GM12878 (cell line): ENCODE measurements at regions not wholly inside any gene's neighbourhood (a gene's known extent, or its start where the extent isn't known, plus 50 kb on each side); places are given as distances from the start of the nearest gene placed in this dataset.

Experiments
- ATAC-seq: fragments of 200-7000 bp; cut with Tn5 transposase; 3 replicates; pipeline ENCODE4 v1.9.1; 2020; ENCODE audit warnings: mild to moderate bottlenecking, moderate library complexity
- BruUV-seq: library from RNA; stranded (reverse); fragments of 400-500 nt; replicated peaks from 2 replicates; lab custom pipeline; 2021; lab: Mats Ljungman, UMichigan
- CTCF ChIA-PET: fragments of 300-600 bp; sonication (Branson Sonifier 250); formaldehyde crosslinking; extraction: SDS; loops from one replicate; lab custom pipeline; 2021; ENCODE audit warnings: inconsistent platforms; lab: Yijun Ruan, JAX
- POLR2A ChIA-PET: fragments of 350-600 bp; formaldehyde crosslinking; extraction: SDS; loops from one replicate; lab custom pipeline; 2021; ENCODE audit warnings: inconsistent platforms; lab: Charles Lee
- RAD21 ChIA-PET: fragments of 300-600 bp; sonication (Branson Sonifier 250); formaldehyde crosslinking; loops from one replicate; lab custom pipeline; 2023; ENCODE audit warnings: antibody characterized with exemption; ENCODE audit not compliant: unreplicated experiment; lab: Charles Lee
- SMC1A ChIA-PET: fragments of 300-600 bp; sonication (Branson Sonifier 250); formaldehyde crosslinking; loops from one replicate; lab custom pipeline; 2023; ENCODE audit not compliant: unreplicated experiment, uncharacterized antibody; lab: Charles Lee
- DNase-seq: peaks from one replicate; pipeline ENCODE4 v3.0.0-alpha.2; 2011; ENCODE audit warnings: low read depth, low spot score
- FAIRE-seq: peaks from 3 replicates; lab custom pipeline; 2011; peaks lifted over from hg19 to GRCh38; lab: Jason Lieb, UNC
- H2AFZ ChIP-seq: 2 replicates; pipeline ENCODE4 v1.6.0; 2011; ENCODE audit warnings: low read depth, low read length, control low read depth; ENCODE audit not compliant: control insufficient read depth
- H3K27ac ChIP-seq: 2 replicates; pipeline ENCODE4 v1.5.1; 2011; ENCODE audit warnings: control low read depth; ENCODE audit not compliant: control insufficient read depth, insufficient read depth
- H3K27me3 ChIP-seq, 2 experiments: replicated peaks in 1 of 2; 2 replicates each; pipeline versions ENCODE4 v1.6.0 to v1.6.1; 2011; ENCODE audit warnings: low read length in 1 of 2; ENCODE audit not compliant: control insufficient read depth in 2 of 2, insufficient read depth in 2 of 2
- H3K36me3 ChIP-seq, 2 experiments: 2 replicates each; pipeline ENCODE4 v1.5.1; 2011; ENCODE audit warnings: low read length in 1 of 2; ENCODE audit not compliant: control insufficient read depth in 2 of 2, insufficient read depth in 2 of 2
- H3K4me1 ChIP-seq: 2 replicates; pipeline ENCODE4 v1.6.1; 2011; ENCODE audit warnings: mild to moderate bottlenecking, low read length, moderate library complexity, mixed read lengths; ENCODE audit not compliant: control insufficient read depth, insufficient read depth
- H3K4me2 ChIP-seq: 2 replicates; pipeline ENCODE4 v1.6.0; 2011; ENCODE audit warnings: control low read depth; ENCODE audit not compliant: control insufficient read depth, insufficient read depth
- H3K4me3 ChIP-seq: fragments of 200-600 bp; sonication (generic); 2 replicates; pipeline ENCODE4 v1.5.1; 2016
- H3K79me2 ChIP-seq: 2 replicates; pipeline ENCODE4 v1.6.0; 2011; ENCODE audit warnings: low read length; ENCODE audit not compliant: control insufficient read depth, insufficient read depth
- H3K9ac ChIP-seq: 2 replicates; pipeline ENCODE4 v1.8.0; 2011; ENCODE audit warnings: low read length, control low read depth, mixed read lengths; ENCODE audit not compliant: control insufficient read depth, insufficient read depth
- H3K9me3 ChIP-seq: replicated peaks from 3 replicates; pipeline ENCODE4 v1.5.1; 2011; ENCODE audit warnings: mild to moderate bottlenecking, low read length; ENCODE audit not compliant: control insufficient read depth, insufficient read depth
- H4K20me1 ChIP-seq: 2 replicates; pipeline ENCODE4 v1.6.0; 2011; ENCODE audit not compliant: control insufficient read depth, insufficient read depth
- CTCF ChIP-seq, 3 experiments: IDR thresholded peaks in 2 of 3; conservative IDR thresholded peaks in 1 of 3; 2 replicates each; pipeline ENCODE4 v1.5.1; 2011; ENCODE audit warnings: low read depth in 3 of 3, low read length in 3 of 3, mild to moderate bottlenecking in 3 of 3, control low read depth in 2 of 3, moderate library complexity in 2 of 3, inconsistent platforms in 1 of 3, mixed read lengths in 1 of 3; ENCODE audit not compliant: control insufficient read depth in 2 of 3, insufficient read depth in 1 of 3; ENCODE audit errors: extremely low read depth in 1 of 3
- MAX ChIP-seq: IDR thresholded peaks from 2 replicates; pipeline ENCODE4 v1.6.1; 2012; ENCODE audit warnings: low read depth, low read length, improper control_type of control experiment
- SREBF1 ChIP-seq: IDR thresholded peaks from 2 replicates; pipeline ENCODE4 v1.6.1; 2012; ENCODE audit warnings: mild to moderate bottlenecking, low read length
- SUPT20H ChIP-seq: IDR thresholded peaks from 2 replicates; pipeline ENCODE4 v1.6.1; 2011; ENCODE audit warnings: low read depth, mild to moderate bottlenecking, low read length, moderate library complexity, borderline replicate concordance; ENCODE audit not compliant: control insufficient read depth
- ZBTB33 ChIP-seq: fragments of 450-650 bp; IDR thresholded peaks from 2 replicates; pipeline ENCODE4 v1.6.1; 2017; ENCODE audit warnings: mild to moderate bottlenecking
- WGBS: methylation state at CpG from one replicate; pipeline ENCODE4 v1.1.6; 2016; ENCODE audit warnings: low lambda C conversion rate; ENCODE audit not compliant: insufficient replicate concordance, insufficient coverage; ENCODE audit errors: missing lambda C conversion rate; 5-methylcytosine and 5-hydroxymethylcytosine counted together
- in situ Hi-C: fragments of 300-500 bp; cut with MboI; formaldehyde crosslinking; loops from 9 replicates; pipeline ENCODE4 v1.14.3; 2018; ENCODE audit warnings: mixed read lengths
- intact Hi-C: fragments of 100-400 bp; cut with micrococcal nuclease; formaldehyde crosslinking; loops from one replicate; pipeline ENCODE4 v1.14.2; 2022; ENCODE audit not compliant: unreplicated experiment

- SMC1A ChIA-PET, result no interaction called here
- no peak for ATAC-seq
- POLR2A ChIA-PET, result no interaction called here
- Histone ChIP-seq H3K9me3 (no peaks in the 10 kb centered on the region), H3K4me3 (no peak overlapping the region), H3K27ac (no peak overlapping the region), H3K4me1 (no peaks in the 10 kb centered on the region), H3K9ac (no peak overlapping the region), H4K20me1 (no peaks in the 10 kb centered on the region), H2AFZ (no peak overlapping the region), H3K27me3 (no peaks in the 10 kb centered on the region), H3K4me2 (no peak overlapping the region), H3K79me2 (no peaks in the 10 kb centered on the region), H3K36me3 (no peaks in the 10 kb centered on the region)
- no peak for FAIRE-seq
- BruUV-seq, result no TSS peak
- CTCF ChIA-PET, result interaction anchor here (0.9 to 2.5 kb wide), 3 partner anchors 11 to 782 kb away, joined by 3 to 8 read pairs (median 5); no protein-coding TSS in a partner anchor
- no peak for DNase-seq
- WGBS, result 2% methylated on average over 3 of the region's 3 CpGs
- no peak for TF ChIP-seq MAX
- TF ChIP-seq ZBTB33, result no peak
- TF ChIP-seq SREBF1, result no peak
- no peak for TF ChIP-seq SUPT20H
- TF ChIP-seq CTCF (IDR thresholded peaks at IDR 0.05 in 2 of 3, conservative IDR thresholded peaks at IDR 0.05 in 1 of 3; ENCODE audit: control insufficient read depth in 2 of 3, extremely low read depth in 1 of 3, insufficient read depth in 1 of 3, low read depth in 3 of 3, low read length in 3 of 3), result peak; percentile 14 to 25 (median 25); a peak in 2 of 6 replicates
- intact Hi-C loops, result loop anchor here (2.0 kb wide), 1 partner anchor 277 kb away; no protein-coding TSS in a partner anchor
- in situ Hi-C loops, result no loop called here
- RAD21 ChIA-PET, result interaction anchor here (1.2 kb wide), 1 partner anchor 277 kb away, joined by 5 read pairs; no protein-coding TSS in a partner anchor
Observed at GRCh38 chr13:107373551-107373950, 805.6 kb upstream of the ARGLU1 start.
